HL-60 (cell line): ENCODE measurements at regions not wholly inside any gene's neighbourhood (a gene's known extent, or its start where the extent isn't known, plus 50 kb on each side); places are given as distances from the start of the nearest gene placed in this dataset.

Experiments
- CTCF ChIP-seq: IDR thresholded peaks from one replicate; pipeline ENCODE4 v1.5.1; 2011; ENCODE audit warnings: low read length, control low read depth, inconsistent platforms; ENCODE audit not compliant: insufficient read depth
- POLR2AphosphoS5 ChIP-seq: IDR thresholded peaks from 2 replicates; pipeline ENCODE4 v1.6.1; 2012; ENCODE audit warnings: low read depth
- TF ChIP-seq, protein P1 (sequence below): IDR thresholded peaks from 2 replicates; pipeline ENCODE4 v1.6.1; 2012; ENCODE audit warnings: low read depth; ENCODE audit not compliant: insufficient replicate concordance

- TF ChIP-seq, protein P1, sequence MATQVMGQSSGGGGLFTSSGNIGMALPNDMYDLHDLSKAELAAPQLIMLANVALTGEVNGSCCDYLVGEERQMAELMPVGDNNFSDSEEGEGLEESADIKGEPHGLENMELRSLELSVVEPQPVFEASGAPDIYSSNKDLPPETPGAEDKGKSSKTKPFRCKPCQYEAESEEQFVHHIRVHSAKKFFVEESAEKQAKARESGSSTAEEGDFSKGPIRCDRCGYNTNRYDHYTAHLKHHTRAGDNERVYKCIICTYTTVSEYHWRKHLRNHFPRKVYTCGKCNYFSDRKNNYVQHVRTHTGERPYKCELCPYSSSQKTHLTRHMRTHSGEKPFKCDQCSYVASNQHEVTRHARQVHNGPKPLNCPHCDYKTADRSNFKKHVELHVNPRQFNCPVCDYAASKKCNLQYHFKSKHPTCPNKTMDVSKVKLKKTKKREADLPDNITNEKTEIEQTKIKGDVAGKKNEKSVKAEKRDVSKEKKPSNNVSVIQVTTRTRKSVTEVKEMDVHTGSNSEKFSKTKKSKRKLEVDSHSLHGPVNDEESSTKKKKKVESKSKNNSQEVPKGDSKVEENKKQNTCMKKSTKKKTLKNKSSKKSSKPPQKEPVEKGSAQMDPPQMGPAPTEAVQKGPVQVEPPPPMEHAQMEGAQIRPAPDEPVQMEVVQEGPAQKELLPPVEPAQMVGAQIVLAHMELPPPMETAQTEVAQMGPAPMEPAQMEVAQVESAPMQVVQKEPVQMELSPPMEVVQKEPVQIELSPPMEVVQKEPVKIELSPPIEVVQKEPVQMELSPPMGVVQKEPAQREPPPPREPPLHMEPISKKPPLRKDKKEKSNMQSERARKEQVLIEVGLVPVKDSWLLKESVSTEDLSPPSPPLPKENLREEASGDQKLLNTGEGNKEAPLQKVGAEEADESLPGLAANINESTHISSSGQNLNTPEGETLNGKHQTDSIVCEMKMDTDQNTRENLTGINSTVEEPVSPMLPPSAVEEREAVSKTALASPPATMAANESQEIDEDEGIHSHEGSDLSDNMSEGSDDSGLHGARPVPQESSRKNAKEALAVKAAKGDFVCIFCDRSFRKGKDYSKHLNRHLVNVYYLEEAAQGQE = no peak
- no peak for TF ChIP-seq CTCF
- no peak for TF ChIP-seq POLR2AphosphoS5
Observed at GRCh38 chr6:167688123-167688522, 138.6 kb upstream of the AFDN start.
